Right cardiac atrium (tissue), 5 donors: ENCODE measurements at regions not wholly inside any gene's neighbourhood (a gene's known extent, or its start where the extent isn't known, plus 50 kb on each side); places are given as distances from the start of the nearest gene placed in this dataset.

Source experiments
- ATAC-seq, 2 donors: fragments of 200-7000 bp; cut with Tn5 transposase; one replicate each; pipeline versions ENCODE4 v1.8.0 to v1.9.1; 2020; ENCODE audit warnings: moderate library complexity in 2 of 2, mild to moderate bottlenecking in 1 of 2
- DNase-seq, 3 donors: peaks; one replicate each; pipeline ENCODE4 v3.0.0-alpha.2; 2020
- H3K27ac ChIP-seq: one replicate; pipeline ENCODE4 v1.5.1; 2013; ENCODE audit warnings: mild to moderate bottlenecking, low read length, control low read depth, moderate library complexity
- H3K27me3 ChIP-seq: one replicate; pipeline ENCODE4 v1.6.1; 2013; ENCODE audit not compliant: control insufficient read depth, insufficient read depth
- H3K4me1 ChIP-seq: one replicate; pipeline ENCODE4 v1.6.1; 2013; ENCODE audit warnings: low read length; ENCODE audit not compliant: control insufficient read depth, insufficient read depth
- H3K4me3 ChIP-seq: one replicate; pipeline ENCODE4 v1.5.1; 2013; ENCODE audit warnings: low read length, control low read depth
- H3K9me3 ChIP-seq: one replicate; pipeline ENCODE4 v1.6.1; 2013; ENCODE audit warnings: low read length; ENCODE audit not compliant: control insufficient read depth
- WGBS: extraction: QIAGEN DNeasy Blood & Tissue Kit; methylation state at CpG from one replicate; pipeline ENCODE4 v1.1.7; 2013; 5-methylcytosine and 5-hydroxymethylcytosine counted together
- intact Hi-C, 4 donors: fragments of 100-400 bp; cut with DNase I; formaldehyde crosslinking; loops; one replicate each; pipeline versions ENCODE4 v1.11.0 to v1.14.0; 2022 to 2023
- donor health status: healthy with polysubstance abuse.
- donor health status: DM: no; HTN: yes; CAD: no.
- donor health status: DM: no; HTN: no; CAD: no.
- donor health status: DM: no; HTN: yes; CAD: no; lungs with severe emphysema.
- donor health status: DM: yes; HTN: yes; CAD: no.

DNA sequence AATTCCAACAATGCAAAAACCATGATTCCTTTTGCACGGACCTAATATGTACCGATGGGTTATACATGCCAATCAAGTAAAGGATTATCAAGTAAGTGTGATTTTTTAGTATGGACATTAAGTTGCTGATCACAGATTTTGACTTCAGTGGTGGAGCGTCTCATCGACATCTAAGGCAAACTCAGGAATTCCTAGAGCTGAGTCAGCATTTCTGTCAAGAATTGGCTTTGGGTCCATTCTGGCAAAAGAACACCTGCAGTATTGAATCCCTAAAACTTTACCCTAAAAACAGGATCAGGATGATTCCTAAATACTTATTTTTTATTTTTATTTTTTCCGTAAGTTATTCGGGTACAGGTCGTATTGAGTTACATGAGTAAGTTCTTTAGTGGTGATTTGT, 83.6 kb downstream of the HPGD start:
- intact Hi-C loops: no loop called here
- DNase-seq (no peak), ATAC-seq (no peak)
- Histone ChIP-seq H3K27ac (no peak overlapping the region), H3K4me1 (no peaks in the 10 kb centered on the region), H3K4me3 (no peak overlapping the region), H3K9me3 (no peaks in the 10 kb centered on the region), H3K27me3 (no peaks in the 10 kb centered on the region)
- 96% methylated on average over 7 of the region's 7 CpGs for WGBS

DNA sequence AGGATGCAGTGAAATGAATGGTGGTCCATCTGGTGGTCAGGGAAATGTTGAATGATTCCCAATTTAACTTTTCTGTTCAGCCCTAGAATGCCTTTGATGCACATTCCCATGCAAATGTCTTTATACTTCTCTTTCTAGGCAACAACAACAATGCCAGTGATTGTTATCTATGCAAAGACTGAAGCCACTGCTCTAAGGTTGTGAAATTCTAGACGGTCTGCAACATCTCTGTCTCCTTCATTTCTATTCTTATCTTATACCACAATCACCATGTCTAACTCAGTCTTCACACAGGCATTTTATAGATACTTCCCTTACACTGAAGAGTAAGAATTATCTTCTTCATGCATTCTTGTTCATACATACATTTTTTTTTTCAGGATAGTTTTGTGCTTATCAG, 84.5 kb downstream of the HPGD start:
- intact Hi-C loops: no loop called here
- Histone ChIP-seq H3K4me3 (no peak overlapping the region), H3K27ac (no peak overlapping the region), H3K4me1 (no peaks in the 10 kb centered on the region), H3K9me3 (no peaks in the 10 kb centered on the region), H3K27me3 (no peaks in the 10 kb centered on the region)
- ATAC-seq (no peak), DNase-seq (no peak)
- 26% methylated on average over 1 of the region's 1 CpG for WGBS

DNA sequence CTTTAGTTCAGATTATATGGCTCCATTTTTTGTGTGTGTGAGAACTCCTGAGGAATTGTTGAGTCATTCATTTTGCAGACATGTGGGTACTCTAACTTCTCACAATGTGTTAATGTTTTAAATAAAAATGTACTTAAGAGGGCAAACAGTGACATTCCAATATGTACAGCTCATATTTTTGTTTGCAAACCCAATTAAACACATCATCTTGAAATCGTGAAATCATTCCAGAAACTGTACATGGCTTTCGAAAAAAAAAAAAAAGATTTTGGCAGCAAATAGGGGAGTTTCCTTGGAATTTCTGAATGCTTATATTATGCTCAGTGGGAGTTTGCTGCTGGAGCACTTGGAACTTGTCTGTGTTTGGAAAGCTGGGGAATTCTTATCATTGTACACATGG, 85.0 kb downstream of the HPGD start:
- no peak for DNase-seq
- H3K27me3 ChIP-seq: no peaks in the 10 kb centered on the region
- ATAC-seq: peak in 1 of 2 donors; percentile 41
- H3K4me3 ChIP-seq: no peak overlapping the region
- no peaks in the 10 kb centered on the region for H3K4me1 ChIP-seq
- intact Hi-C loops: no loop called here
- no peak overlapping the region for H3K27ac ChIP-seq
- 32% methylated on average over 2 of the region's 2 CpGs for WGBS
- no peaks in the 10 kb centered on the region for H3K9me3 ChIP-seq

DNA sequence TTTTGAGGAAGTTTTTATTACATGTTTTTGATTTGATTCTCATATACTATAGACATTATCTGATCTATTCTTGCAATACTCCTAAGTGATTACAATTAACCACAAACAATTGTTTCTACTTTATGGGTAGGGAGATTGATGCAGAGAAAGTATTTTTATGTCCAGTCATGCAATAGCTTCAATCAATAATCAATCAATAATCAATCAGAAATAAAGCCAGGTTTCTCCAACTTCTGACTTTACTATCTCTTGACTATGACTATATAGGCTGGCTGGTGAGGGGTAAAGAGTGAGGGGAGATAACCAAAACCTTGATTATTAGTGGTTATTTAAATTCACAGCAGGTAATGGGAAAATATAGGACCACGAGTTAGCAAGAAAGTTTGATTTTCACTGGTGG, 85.9 kb downstream of the HPGD start:
- no peaks in the 10 kb centered on the region for H3K9me3 ChIP-seq
- DNase-seq (no peak), ATAC-seq (no peak)
- H3K27me3 ChIP-seq: no peaks in the 10 kb centered on the region
- intact Hi-C loops: no loop called here
- no peaks in the 10 kb centered on the region for H3K4me1 ChIP-seq
- H3K4me3 ChIP-seq: no peak overlapping the region
- no peak overlapping the region for H3K27ac ChIP-seq
- WGBS: 95% methylated on average over 1 of the region's 1 CpG

DNA sequence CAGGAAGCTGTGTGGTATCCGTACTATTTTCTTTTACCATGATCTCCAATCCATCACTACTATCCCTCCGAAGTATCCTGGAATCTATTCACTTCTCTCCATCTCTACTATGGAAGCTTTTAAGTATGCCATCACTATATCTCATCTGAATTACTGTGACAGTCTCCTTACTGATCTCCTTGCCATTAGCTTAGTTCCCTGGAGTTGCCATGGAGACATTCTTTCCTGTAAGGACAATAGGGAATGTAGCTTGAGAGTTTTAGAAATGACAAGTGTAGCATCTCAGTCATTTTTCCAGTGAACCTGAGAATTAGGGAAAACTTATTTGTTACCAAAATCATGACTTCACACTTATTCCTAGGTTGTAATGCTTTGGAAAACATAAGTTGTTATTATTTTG, 86.3 kb downstream of the HPGD start:
- 94% methylated on average over 2 of the region's 2 CpGs for WGBS
- intact Hi-C loops: no loop called here
- no peaks in the 10 kb centered on the region for H3K4me1 ChIP-seq
- DNase-seq (no peak), ATAC-seq (no peak)
- H3K4me3 ChIP-seq: no peak overlapping the region
- H3K27ac ChIP-seq: no peak overlapping the region
- H3K9me3 ChIP-seq: no peaks in the 10 kb centered on the region
- no peaks in the 10 kb centered on the region for H3K27me3 ChIP-seq

DNA sequence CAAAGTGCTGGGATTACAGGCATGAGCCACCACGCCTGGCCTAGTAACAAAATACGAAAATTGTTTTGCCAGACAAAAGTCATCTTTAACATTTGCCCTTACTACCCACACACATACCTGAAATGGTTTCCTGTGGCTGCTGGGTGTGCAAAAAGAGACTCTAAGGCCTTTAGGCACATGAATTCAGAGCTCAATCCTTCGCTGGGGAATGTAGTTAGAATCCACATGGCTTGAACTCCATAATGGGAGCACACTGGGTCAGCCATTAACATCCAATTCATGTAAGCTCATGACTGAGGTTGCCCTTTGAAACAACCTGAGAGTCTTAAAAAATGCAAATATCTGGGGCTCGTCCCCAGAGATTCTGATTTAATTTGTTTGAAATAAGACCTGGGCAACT, 87.8 kb downstream of the HPGD start:
- Histone ChIP-seq H3K27me3 (no peaks in the 10 kb centered on the region), H3K9me3 (no peaks in the 10 kb centered on the region), H3K4me1 (no peaks in the 10 kb centered on the region), H3K27ac (no peak overlapping the region), H3K4me3 (no peak overlapping the region)
- 92% methylated on average over 4 of the region's 4 CpGs for WGBS
- intact Hi-C loops: no loop called here
- ATAC-seq: no peak
- no peak for DNase-seq

GRCh38 chr4:174430576-174430975, 91.7 kb downstream of the HPGD start:
- WGBS: 77% methylated on average over 4 of the region's 4 CpGs
- Histone ChIP-seq H3K27ac (no peak overlapping the region), H3K27me3 (no peaks in the 10 kb centered on the region), H3K9me3 (no peaks in the 10 kb centered on the region), H3K4me1 (no peaks in the 10 kb centered on the region), H3K4me3 (no peak overlapping the region)
- intact Hi-C loops: no loop called here
- ATAC-seq: no peak
- DNase-seq: no peak

GRCh38 chr4:174429701-174430410, 92.4 kb downstream of the HPGD start:
- Histone ChIP-seq H3K4me1 (no peaks in the 10 kb centered on the region), H3K9me3 (no peaks in the 10 kb centered on the region), H3K27ac (no peak overlapping the region), H3K27me3 (no peaks in the 10 kb centered on the region), H3K4me3 (no peak overlapping the region)
- no peak for ATAC-seq
- intact Hi-C loops: no loop called here
- DNase-seq: no peak
- 87% methylated on average over 1 of the region's 1 CpG for WGBS

DNA sequence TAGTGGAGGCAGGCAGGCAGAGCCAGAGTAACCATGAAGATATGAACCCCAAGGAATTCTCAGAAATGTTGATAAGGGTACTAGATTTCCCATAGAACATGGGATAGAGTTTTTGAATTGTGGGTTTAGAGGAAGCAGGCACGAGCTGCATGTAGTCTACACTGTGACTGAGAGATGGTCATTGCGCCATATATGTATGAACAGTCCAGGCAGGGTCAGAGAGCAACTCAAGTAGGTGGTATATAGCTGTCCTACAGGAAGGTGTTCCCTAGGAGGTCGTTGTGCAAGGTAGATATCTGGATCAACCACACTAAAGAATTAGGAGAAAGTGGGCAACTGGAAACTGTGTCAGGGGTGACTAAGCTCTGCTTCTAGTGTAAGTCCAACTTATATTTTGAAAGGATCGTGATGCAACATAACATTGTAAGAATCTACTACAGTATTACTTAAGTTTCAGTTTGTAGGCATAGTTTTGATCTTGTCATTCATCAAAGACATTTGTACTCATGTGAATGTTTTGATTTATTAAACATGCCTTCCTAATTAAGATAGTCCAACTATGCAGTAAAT, 94.6 kb downstream of the HPGD start:
- H3K27ac ChIP-seq: no peak overlapping the region
- H3K9me3 ChIP-seq: no peaks in the 10 kb centered on the region
- 78% methylated on average over 4 of the region's 4 CpGs for WGBS
- H3K4me1 ChIP-seq: peaks cover 1% of the 10 kb centered on the region
- no peak for ATAC-seq
- no peak for DNase-seq
- H3K4me3 ChIP-seq: no peak overlapping the region
- intact Hi-C loops: no loop called here
- H3K27me3 ChIP-seq: no peaks in the 10 kb centered on the region

- DNase-seq (no peak), ATAC-seq (no peak)
- intact Hi-C loops: no loop called here
- H3K27me3 ChIP-seq: no peaks in the 10 kb centered on the region
- peaks cover 1% of the 10 kb centered on the region for H3K4me1 ChIP-seq
- H3K9me3 ChIP-seq: no peaks in the 10 kb centered on the region
- 88% methylated on average over 1 of the region's 1 CpG for WGBS
- H3K27ac ChIP-seq: no peak overlapping the region
- no peak overlapping the region for H3K4me3 ChIP-seq
Observed at GRCh38 chr4:174425669-174426068, 96.6 kb downstream of the HPGD start.

DNA sequence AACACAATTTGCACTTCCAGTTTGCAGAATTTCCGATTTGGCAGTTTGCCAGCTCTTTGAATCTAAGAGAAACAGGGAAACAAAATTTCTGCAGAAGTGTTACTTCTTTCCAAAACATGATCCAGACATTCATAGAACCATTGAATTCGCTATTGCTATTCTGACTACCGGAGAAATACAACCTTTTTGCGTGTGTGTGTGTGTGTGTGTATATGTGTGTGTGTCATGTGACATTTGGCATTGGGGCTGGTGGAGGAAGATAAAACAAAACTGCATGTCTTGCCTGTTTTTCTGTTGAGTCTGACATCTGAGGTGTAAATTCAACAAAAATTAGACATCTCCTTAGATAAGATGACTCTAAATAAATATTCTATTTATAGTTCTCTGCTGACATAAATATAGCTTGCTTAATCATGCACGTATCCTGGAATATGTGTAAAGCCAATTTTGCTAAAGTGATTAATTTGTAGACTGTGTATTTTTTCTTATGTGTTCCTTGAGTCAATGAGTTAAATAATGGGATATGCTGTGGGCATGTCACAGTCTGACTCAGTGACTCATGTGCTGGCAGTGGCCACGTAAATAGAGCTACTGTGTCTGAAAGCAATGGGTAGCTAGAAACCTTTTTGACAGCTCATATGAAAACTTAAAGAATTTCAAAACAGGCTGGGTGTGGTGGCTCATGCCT, 98.9 kb downstream of the HPGD start:
- Histone ChIP-seq H3K27ac (no peak overlapping the region), H3K4me3 (peak overlapping the region; percentile 32), H3K9me3 (no peaks in the 10 kb centered on the region), H3K27me3 (no peaks in the 10 kb centered on the region), H3K4me1 (peaks cover 1% of the 10 kb centered on the region)
- intact Hi-C loops: no loop called here
- DNase-seq: peak; percentile 41 to 67 (median 43)
- ATAC-seq: peak; percentile 67
- 19% methylated on average over 6 of the region's 6 CpGs for WGBS
